ENCODE measurements at regions not wholly inside any gene's neighbourhood (a gene's known extent, or its start where the extent isn't known, plus 50 kb on each side); places are given as distances from the start of the nearest gene placed in this dataset.
"Not testable (repeated sequence)": the region's sequence is repeated elsewhere in the genome, so short reads cannot be mapped to it uniquely, and the experiment has no call there.

GRCh38 chr11:134840165-134840564 lies 428.1 kb upstream of the B3GAT1 start:
- not testable (repeated sequence) for TF ChIP-seq CTCF (IDR thresholded peaks at IDR 0.05); POLR2AphosphoS5 (IDR thresholded peaks at IDR 0.05; ENCODE audit: low read depth, low read length)

Data from Panc1 (cell line).